Endothelial cell of umbilical vein (primary cell): ENCODE measurements at regions not wholly inside any gene's neighbourhood (a gene's known extent, or its start where the extent isn't known, plus 50 kb on each side); places are given as distances from the start of the nearest gene placed in this dataset.

Experiments used
- BruUV-seq: library from RNA; stranded (reverse); fragments of 400-500 nt; replicated peaks from 2 replicates; lab custom pipeline; 2021; lab: Mats Ljungman, UMichigan
- CTCF ChIA-PET: fragments of 300-600, 350-600 bp; sonication (Branson Sonifier 250); formaldehyde crosslinking; loops from one replicate; lab custom pipeline; 2021; ENCODE audit warnings: antibody characterized with exemption, inconsistent platforms; lab: Charles Lee
- POLR2A ChIA-PET: fragments of 300-600, 350-600 bp; sonication (Branson Sonifier 250); formaldehyde crosslinking; loops from one replicate; lab custom pipeline; 2021; ENCODE audit warnings: antibody characterized with exemption, inconsistent platforms; lab: Charles Lee
- DNase-seq: peaks from one replicate; pipeline ENCODE4 v3.0.0-alpha.2; 2011; ENCODE audit warnings: low read depth, low spot score
- FAIRE-seq: peaks from 2 replicates; lab custom pipeline; 2011; peaks lifted over from hg19 to GRCh38; lab: Jason Lieb, UNC
- H2AFZ ChIP-seq: 2 replicates; pipeline ENCODE4 v1.6.0; 2012; ENCODE audit warnings: low read depth, low read length, control low read depth, inconsistent platforms
- H3K27ac ChIP-seq: 2 replicates; pipeline ENCODE4 v1.5.1; 2011; ENCODE audit warnings: low read depth, mild to moderate bottlenecking, control low read depth, low read length, moderate library complexity; ENCODE audit not compliant: insufficient read depth
- H3K27me3 ChIP-seq, 2 experiments: 2 replicates each; pipeline versions ENCODE4 v1.6.0 to v1.6.1; 2011; ENCODE audit warnings: low read length in 2 of 2, mixed read lengths in 1 of 2; ENCODE audit not compliant: control insufficient read depth in 2 of 2, insufficient read depth in 2 of 2
- H3K36me3 ChIP-seq, 2 experiments: 2 replicates in 1 of 2; 3 replicates in 1 of 2; pipeline ENCODE4 v1.5.1; 2011; ENCODE audit warnings: low read length in 2 of 2, mild to moderate bottlenecking in 1 of 2, moderate library complexity in 1 of 2; ENCODE audit not compliant: control insufficient read depth in 2 of 2, insufficient read depth in 2 of 2; ENCODE audit errors: extremely low read depth in 1 of 2
- H3K4me1 ChIP-seq: 3 replicates; pipeline ENCODE4 v1.5.1; 2011; ENCODE audit warnings: mild to moderate bottlenecking, low read length; ENCODE audit not compliant: control insufficient read depth, insufficient read depth; ENCODE audit errors: extremely low read depth
- H3K4me2 ChIP-seq: 2 replicates; pipeline ENCODE4 v1.6.1; 2011; ENCODE audit warnings: low read length, control low read depth, mixed read lengths; ENCODE audit not compliant: insufficient read depth
- H3K4me3 ChIP-seq, 3 experiments: fragments of 200-600 bp in 1 of 3; sonication (generic), shearing (Covaris generic) in 1 of 3; replicated peaks in 1 of 3; 2 replicates each; pipeline ENCODE4 v1.5.1; 2011 to 2016; ENCODE audit warnings: control low read depth in 3 of 3, low read length in 3 of 3, mild to moderate bottlenecking in 2 of 3, inconsistent platforms in 1 of 3, low read depth in 1 of 3, moderate library complexity in 1 of 3; ENCODE audit not compliant: insufficient read depth in 1 of 3
- H3K79me2 ChIP-seq: 2 replicates; pipeline ENCODE4 v1.6.0; 2012; ENCODE audit warnings: low read length, inconsistent platforms; ENCODE audit not compliant: control insufficient read depth, insufficient read depth
- H3K9ac ChIP-seq: replicated peaks from 2 replicates; pipeline ENCODE3; 2011; ENCODE audit warnings: low read length, control low read depth; ENCODE audit not compliant: insufficient read depth; ENCODE audit errors: extremely low read depth
- H3K9me1 ChIP-seq: replicated peaks from 3 replicates; pipeline ENCODE4 v1.6.0; 2011; ENCODE audit warnings: mild to moderate bottlenecking, low read length; ENCODE audit not compliant: control insufficient read depth, insufficient read depth; ENCODE audit errors: extremely low read depth
- H3K9me3 ChIP-seq: replicated peaks from 2 replicates; pipeline ENCODE4 v1.5.1; 2012; ENCODE audit warnings: low read length, inconsistent platforms; ENCODE audit not compliant: control insufficient read depth, insufficient read depth
- H4K20me1 ChIP-seq: replicated peaks from 2 replicates; pipeline ENCODE3; 2011; ENCODE audit warnings: mild to moderate bottlenecking, low read length; ENCODE audit not compliant: control insufficient read depth, insufficient read depth; ENCODE audit errors: extremely low read depth
- EZH2 ChIP-seq: IDR thresholded peaks from 2 replicates; pipeline ENCODE4 v1.6.1; 2012; ENCODE audit warnings: borderline replicate concordance, low read depth, mild to moderate bottlenecking, moderate library complexity, low read length, inconsistent platforms; ENCODE audit not compliant: severe bottlenecking
- FOS ChIP-seq: IDR thresholded peaks from 2 replicates; pipeline ENCODE4 v1.6.1; 2011; ENCODE audit warnings: mild to moderate bottlenecking, low read length, moderate library complexity, borderline replicate concordance; ENCODE audit not compliant: insufficient read depth
- GATA2 ChIP-seq: IDR thresholded peaks from 2 replicates; pipeline ENCODE4 v1.7.0; 2011; ENCODE audit warnings: low read depth, mild to moderate bottlenecking, moderate library complexity, mixed read lengths, low read length; ENCODE audit not compliant: insufficient read length, insufficient read depth
- JUN ChIP-seq: IDR thresholded peaks from 2 replicates; pipeline ENCODE4 v1.6.1; 2011; ENCODE audit warnings: borderline replicate concordance, low read depth; ENCODE audit not compliant: insufficient read length, insufficient read depth
- MYC ChIP-seq: IDR thresholded peaks from one replicate; pipeline ENCODE4 v1.6.1; 2011; ENCODE audit warnings: mild to moderate bottlenecking, low read depth, low read length
- POLR2A ChIP-seq: IDR thresholded peaks from 2 replicates; pipeline ENCODE4 v1.6.1; 2012; ENCODE audit warnings: low read depth, mild to moderate bottlenecking, control low read depth, low read length
- POLR2AphosphoS5 ChIP-seq: IDR thresholded peaks from 2 replicates; pipeline ENCODE4 v1.6.1; 2012; ENCODE audit warnings: low read depth, mild to moderate bottlenecking, control low read depth, low read length, moderate library complexity; ENCODE audit not compliant: insufficient read depth
- dilution Hi-C: fragments of 300-500 bp; cut with MboI; formaldehyde crosslinking; loops from one replicate; pipeline ENCODE4 v1.15.0; 2019; ENCODE audit warnings: low sequenced_read_pairs; ENCODE audit not compliant: extremely low pct_ligation_motif_present
- intact Hi-C: fragments of 100-400 bp; cut with micrococcal nuclease; formaldehyde crosslinking; loops from one replicate; pipeline ENCODE4 v1.10.0; 2022
- TF ChIP-seq, protein P1 (sequence below): IDR thresholded peaks from 2 replicates; pipeline ENCODE4 v1.6.1; 2011; ENCODE audit not compliant: insufficient read depth, insufficient read length
- TF ChIP-seq, protein P2 (sequence below), 2 donors: IDR thresholded peaks; 1 replicate in 1 of 2; 2 replicates in 1 of 2; pipeline ENCODE4 v1.5.1; 2011; ENCODE audit warnings: low read length in 2 of 2, mild to moderate bottlenecking in 2 of 2, moderate library complexity in 2 of 2, control low read depth in 1 of 2, inconsistent platforms in 1 of 2, low read depth in 1 of 2; ENCODE audit not compliant: insufficient read depth in 1 of 2; ENCODE audit errors: extremely low read depth in 1 of 2

DNA sequence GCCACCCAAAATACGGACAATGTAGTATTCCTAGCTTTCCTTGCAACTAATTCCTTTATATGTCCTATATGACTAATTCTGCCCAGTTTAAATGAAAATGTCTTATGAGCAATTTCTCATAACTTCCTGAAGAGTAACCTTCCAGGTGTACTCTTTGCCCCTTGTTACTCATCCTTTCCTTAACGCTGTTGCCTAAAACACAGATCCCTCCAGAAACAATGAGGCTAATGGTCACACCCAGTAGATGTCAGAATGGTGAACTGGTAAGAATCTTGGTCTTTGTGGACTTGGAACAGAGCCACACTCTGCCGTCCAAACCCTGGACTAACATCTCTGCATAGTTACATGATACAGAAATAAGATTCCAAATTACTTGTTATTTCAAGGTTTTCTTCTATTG, 497.9 kb downstream of the IGSF11 start:
- H3K4me2 ChIP-seq, result no peak overlapping the region
- no peaks in the 10 kb centered on the region for H3K9me1 ChIP-seq
- H3K27me3 ChIP-seq, result no peaks in the 10 kb centered on the region
- no peaks in the 10 kb centered on the region for H4K20me1 ChIP-seq
- no peak overlapping the region for H3K9ac ChIP-seq
- no peaks in the 10 kb centered on the region for H3K79me2 ChIP-seq
- no peaks in the 10 kb centered on the region for H3K36me3 ChIP-seq
- H3K9me3 ChIP-seq, result no peaks in the 10 kb centered on the region
- TF ChIP-seq, protein P1, sequence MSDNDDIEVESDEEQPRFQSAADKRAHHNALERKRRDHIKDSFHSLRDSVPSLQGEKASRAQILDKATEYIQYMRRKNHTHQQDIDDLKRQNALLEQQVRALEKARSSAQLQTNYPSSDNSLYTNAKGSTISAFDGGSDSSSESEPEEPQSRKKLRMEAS, result no peak
- TF ChIP-seq EZH2 (no peak), GATA2 (no peak), JUN (no peak), FOS (no peak), POLR2A (no peak), MYC (no peak), POLR2AphosphoS5 (no peak)
- TF ChIP-seq, protein P2, sequence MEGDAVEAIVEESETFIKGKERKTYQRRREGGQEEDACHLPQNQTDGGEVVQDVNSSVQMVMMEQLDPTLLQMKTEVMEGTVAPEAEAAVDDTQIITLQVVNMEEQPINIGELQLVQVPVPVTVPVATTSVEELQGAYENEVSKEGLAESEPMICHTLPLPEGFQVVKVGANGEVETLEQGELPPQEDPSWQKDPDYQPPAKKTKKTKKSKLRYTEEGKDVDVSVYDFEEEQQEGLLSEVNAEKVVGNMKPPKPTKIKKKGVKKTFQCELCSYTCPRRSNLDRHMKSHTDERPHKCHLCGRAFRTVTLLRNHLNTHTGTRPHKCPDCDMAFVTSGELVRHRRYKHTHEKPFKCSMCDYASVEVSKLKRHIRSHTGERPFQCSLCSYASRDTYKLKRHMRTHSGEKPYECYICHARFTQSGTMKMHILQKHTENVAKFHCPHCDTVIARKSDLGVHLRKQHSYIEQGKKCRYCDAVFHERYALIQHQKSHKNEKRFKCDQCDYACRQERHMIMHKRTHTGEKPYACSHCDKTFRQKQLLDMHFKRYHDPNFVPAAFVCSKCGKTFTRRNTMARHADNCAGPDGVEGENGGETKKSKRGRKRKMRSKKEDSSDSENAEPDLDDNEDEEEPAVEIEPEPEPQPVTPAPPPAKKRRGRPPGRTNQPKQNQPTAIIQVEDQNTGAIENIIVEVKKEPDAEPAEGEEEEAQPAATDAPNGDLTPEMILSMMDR (IDR thresholded peaks at IDR 0.05; ENCODE audit: extremely low read depth in 1 of 2, insufficient read depth in 1 of 2, low read depth in 1 of 2, low read length in 2 of 2), result no peak
- ChIA-PET POLR2A (no interaction called here), CTCF (no interaction called here)
- DNase-seq (no peak), FAIRE-seq (no peak)
- no TSS peak for BruUV-seq
- H2AFZ ChIP-seq, result no peak overlapping the region
- dilution Hi-C loops, result no loop called here
- H3K4me3 ChIP-seq, result no peak overlapping the region
- intact Hi-C loops, result no loop called here
- H3K4me1 ChIP-seq, result no peaks in the 10 kb centered on the region
- no peak overlapping the region for H3K27ac ChIP-seq
